Mammary epithelial cell (primary cell): ENCODE measurements at regions not wholly inside any gene's neighbourhood (a gene's known extent, or its start where the extent isn't known, plus 50 kb on each side); places are given as distances from the start of the nearest gene placed in this dataset.

Experiments
- EZH2 ChIP-seq: IDR thresholded peaks from 2 replicates; pipeline ENCODE4 v1.6.1; 2012; ENCODE audit warnings: low read length, inconsistent platforms, borderline replicate concordance
- TF ChIP-seq, protein P1 (sequence below), 2 donors: IDR thresholded peaks in 1 of 2; conservative IDR thresholded peaks in 1 of 2; 2 replicates each; pipeline ENCODE4 v1.5.1; 2011 to 2012; ENCODE audit warnings: inconsistent platforms in 2 of 2, low read length in 2 of 2, mild to moderate bottlenecking in 2 of 2, control low read depth in 1 of 2, low read depth in 1 of 2; ENCODE audit not compliant: insufficient read depth in 1 of 2; ENCODE audit errors: extremely low read depth in 1 of 2

GRCh38 chr12:47585507-47585906 is 120.3 kb downstream of the RPAP3 start:
- TF ChIP-seq, protein P1, sequence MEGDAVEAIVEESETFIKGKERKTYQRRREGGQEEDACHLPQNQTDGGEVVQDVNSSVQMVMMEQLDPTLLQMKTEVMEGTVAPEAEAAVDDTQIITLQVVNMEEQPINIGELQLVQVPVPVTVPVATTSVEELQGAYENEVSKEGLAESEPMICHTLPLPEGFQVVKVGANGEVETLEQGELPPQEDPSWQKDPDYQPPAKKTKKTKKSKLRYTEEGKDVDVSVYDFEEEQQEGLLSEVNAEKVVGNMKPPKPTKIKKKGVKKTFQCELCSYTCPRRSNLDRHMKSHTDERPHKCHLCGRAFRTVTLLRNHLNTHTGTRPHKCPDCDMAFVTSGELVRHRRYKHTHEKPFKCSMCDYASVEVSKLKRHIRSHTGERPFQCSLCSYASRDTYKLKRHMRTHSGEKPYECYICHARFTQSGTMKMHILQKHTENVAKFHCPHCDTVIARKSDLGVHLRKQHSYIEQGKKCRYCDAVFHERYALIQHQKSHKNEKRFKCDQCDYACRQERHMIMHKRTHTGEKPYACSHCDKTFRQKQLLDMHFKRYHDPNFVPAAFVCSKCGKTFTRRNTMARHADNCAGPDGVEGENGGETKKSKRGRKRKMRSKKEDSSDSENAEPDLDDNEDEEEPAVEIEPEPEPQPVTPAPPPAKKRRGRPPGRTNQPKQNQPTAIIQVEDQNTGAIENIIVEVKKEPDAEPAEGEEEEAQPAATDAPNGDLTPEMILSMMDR (conservative IDR thresholded peaks at IDR 0.05 in 1 of 2, IDR thresholded peaks at IDR 0.05 in 1 of 2; ENCODE audit: extremely low read depth in 1 of 2, insufficient read depth in 1 of 2, low read depth in 1 of 2, low read length in 2 of 2) = no peak
- no peak for TF ChIP-seq EZH2
